Kidney tubule cell (primary cell): ENCODE measurements at regions not wholly inside any gene's neighbourhood (a gene's known extent, or its start where the extent isn't known, plus 50 kb on each side); places are given as distances from the start of the nearest gene placed in this dataset.

Experiments used
- DNase-seq: peaks from one replicate; pipeline ENCODE4 v3.0.0-alpha.2; 2018; ENCODE audit warnings: low spot score

DNA sequence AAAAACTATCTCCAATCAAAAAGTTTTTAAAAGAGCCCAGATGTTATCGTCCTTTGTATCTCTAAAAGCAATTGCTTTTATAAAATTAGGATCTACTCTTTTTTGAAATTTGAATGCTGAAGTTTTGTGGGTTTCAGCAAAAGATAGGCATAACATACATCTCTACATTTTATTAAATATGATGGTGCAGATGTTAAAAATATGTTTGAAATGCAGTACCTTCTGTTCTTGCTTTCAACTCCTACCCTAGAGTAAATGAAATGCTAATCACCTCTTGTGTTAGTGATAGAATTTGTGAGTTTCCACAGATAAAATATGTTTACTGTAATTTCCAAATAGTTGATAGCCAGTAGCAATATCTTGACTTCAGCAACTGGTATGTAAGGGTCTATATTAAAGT lies 95.7 kb upstream of the VPREB1 start:
- DNase-seq, result no peak

DNA sequence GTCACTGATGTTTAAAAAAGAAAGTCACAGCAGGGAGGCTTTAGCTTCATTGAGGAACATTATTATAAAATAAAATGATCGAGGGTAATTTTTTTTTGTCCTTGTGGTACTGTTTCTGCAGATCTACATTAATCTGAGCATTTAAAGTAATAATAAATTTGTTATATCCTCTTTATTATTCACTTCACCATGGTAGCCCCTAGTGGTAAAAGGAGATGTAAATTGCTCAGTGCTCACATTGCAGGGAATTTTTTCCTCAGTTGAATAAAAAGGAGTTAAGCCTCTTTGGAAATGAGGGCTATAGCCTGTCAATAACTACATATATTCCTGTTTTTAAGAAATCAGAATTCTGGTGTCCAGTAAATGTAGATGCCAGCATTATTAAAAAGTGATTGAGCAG lies 99.7 kb upstream of the VPREB1 start:
- DNase-seq, result no peak

DNA sequence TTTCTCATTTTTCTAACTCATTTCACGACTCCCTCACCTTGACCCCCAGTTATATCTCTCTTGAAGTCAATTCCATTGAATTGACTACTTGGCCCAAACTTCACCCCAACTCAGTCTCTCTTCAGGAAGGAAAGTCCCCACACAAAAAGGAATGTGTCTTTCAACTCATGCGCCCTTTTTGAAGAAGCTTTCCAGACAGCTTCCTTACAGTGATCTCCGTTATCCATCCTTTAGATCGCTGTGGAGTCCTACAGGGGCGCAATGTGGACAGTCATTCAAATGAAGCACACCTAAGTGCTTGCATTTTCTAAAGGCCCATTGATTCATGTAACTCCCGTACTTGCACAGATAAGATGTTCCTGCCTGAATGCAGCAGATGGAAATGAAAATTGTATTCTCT lies 101.1 kb upstream of the VPREB1 start:
- DNase-seq, result no peak

DNA sequence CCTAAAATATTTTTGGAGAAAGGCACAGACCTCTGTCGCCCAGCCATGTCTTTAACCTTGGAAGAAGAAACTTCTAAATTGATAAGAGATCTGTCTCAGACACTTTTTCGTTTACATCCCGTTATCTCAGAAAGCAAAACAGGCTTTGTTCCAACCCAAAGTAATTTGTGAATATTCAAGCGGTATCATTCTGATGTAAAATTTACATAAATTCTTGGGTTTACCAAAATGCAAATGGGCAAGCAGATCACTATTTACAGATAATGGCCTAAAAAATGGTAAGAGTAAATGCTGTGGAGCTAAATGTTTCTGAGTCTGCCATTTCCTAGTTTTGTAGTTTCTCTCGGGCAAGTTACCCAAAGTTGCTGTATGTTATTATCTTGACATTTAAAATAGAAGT lies 101.9 kb upstream of the VPREB1 start:
- no peak for DNase-seq

DNA sequence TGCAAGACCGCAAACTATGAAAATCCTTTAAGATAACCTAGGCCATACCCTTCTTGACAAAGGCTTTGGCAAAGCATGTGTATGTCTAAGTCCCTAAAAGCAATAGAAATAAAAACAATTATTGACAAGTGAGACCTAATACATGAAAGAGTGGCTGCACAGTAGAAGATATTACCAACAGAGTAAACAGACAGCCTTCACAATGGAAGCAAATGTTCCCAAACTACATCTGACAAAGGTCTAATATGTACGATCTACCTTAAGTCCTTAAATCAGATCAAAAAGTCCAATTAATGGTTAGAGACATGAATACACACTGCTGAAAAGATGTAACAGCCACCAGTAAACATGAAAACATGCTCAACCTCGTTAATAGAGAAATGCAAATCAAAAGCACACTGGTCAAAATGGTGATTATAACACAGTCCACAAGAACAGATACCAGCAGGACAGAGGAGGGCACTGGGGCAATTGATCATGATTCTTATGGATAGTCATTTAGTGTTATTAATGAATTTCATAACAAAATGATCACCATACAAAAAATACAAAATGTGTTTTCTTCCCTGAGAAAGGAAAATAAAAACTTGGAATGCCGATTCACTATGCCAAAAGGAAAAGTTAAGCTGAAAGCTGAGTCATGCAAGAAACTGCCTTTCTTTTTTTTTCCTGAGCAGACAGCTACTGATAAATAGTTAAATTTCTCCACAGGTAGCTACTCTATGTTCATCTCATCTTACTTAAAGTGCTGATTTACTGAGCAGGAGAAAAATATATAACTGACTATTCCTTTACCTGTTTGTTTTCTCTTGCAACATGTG lies 102.6 kb upstream of the VPREB1 start:
- DNase-seq, result no peak

DNA sequence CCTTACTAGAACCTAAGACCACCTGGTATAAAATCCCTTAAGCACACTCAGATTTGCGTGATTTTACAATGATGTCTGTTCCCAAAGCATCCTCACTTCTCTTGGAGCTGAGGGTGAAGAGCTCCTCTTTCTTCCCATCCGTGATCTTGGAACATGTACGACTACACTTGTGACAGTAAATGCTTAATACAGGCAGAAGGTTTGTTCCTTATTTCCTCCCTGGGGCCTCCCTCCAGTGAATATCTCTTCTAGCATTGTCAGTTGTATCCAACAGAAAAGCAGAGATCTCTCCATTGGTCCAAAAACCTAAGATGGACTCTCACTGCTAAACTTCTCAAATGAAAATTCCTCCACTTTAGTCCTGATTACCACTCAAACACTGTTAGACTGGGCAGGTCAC lies 103.6 kb upstream of the VPREB1 start:
- no peak for DNase-seq

DNA sequence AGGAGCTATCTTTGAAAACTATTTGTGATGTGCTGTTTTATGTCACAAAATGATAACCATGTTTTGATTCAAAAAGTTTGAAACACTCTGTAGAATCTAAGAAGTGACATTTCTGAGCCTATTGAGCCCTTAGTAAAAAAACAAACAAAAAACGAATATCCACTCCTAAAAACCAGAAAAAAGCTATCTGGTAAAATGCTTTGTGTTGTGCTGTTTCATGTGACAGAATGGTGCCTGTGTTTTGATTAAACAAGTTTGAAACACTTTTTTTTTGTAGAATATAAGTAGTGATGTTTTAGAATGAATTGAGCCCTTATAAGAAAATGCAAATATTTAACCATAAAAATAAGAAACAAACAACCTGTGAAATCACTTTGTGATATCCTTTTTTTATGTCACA lies 105.2 kb upstream of the VPREB1 start:
- no peak for DNase-seq

DNA sequence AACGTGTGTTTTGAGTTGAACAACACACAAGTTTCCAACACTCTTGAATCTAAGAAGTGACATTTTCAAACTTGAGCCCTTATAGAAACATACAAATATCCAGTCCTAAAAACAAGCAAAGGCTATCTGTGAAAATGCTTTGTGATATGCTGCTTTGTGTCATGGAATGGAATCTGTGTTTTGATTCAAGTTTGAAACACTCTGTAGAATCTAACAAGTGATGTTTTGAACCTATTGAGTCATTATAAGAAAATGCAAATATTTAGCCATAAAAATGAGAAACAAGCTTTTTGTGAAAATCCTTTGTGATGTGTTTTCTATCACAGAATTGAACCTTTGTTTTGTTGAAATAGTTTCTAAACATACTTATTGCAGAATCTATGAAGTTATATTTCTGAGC lies 105.7 kb upstream of the VPREB1 start:
- DNase-seq, result no peak

DNA sequence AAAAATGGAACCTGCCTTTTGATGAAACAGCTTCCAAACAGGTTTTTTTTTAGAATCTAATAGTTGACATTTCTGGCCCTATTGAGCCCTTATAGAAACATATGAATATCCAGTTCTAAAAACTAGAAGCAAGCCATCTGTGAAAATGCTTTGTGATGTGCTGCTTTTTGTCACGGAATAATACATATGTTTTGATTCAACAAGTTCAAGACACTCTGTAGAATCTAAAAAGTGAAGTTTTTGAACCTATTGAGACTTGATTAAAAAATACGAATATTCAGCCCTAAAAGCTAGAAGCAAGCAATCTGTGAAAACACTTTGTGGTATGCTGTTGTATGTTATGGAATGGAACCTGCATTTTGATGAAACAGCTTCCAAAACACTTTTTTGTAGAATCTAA lies 106.7 kb upstream of the VPREB1 start:
- no peak for DNase-seq

DNA sequence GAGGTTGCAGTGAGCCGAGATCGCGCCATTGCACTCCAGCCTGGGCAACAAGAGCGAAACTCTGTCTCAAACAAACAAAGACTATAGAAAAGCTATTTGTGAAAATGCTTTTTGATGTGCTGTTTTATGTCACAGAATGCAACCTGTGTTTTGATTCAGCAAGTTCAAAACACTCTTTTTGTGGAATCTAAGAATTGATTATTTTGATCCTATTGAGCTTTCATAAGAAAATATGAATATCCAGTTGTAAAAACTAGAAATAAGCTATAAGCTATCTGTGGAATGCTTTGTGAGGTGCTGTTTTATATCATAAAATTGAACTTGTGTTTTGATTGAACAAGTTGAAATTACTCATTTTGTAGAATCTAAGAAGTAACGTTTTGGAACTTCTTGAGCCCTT lies 110.7 kb upstream of the VPREB1 start:
- DNase-seq, result no peak

DNA sequence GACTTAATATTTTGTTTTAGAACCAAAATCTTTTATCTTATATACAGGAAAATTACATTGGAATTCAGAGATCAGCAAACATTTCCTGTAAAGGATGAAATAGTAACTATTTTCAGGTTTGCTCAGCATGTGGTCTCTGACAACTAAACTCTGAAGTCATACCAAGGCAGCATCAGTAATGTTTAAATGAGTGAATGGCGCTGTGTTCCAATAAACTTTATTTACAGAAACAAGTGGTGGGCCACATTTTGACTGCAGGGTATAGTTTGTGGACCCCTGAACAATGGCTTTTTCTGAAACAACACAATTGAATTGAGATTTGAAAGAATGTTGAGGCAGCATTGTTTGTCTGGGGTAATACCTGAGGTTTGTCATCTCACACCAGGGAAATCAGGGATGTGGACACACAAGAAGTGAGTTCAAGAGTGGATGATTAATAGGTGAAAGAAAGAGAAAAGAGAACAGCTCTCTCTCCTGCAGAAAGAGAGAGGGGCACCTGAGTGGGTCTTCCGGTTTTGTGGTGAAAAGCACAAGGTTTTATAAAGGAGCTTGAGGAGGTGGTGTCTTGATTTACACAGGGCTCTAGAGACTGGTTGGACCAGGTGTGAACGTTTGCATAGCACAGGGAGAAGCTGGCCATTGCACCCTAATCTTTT lies 113.5 kb upstream of the VPREB1 start:
- no peak for DNase-seq

DNA sequence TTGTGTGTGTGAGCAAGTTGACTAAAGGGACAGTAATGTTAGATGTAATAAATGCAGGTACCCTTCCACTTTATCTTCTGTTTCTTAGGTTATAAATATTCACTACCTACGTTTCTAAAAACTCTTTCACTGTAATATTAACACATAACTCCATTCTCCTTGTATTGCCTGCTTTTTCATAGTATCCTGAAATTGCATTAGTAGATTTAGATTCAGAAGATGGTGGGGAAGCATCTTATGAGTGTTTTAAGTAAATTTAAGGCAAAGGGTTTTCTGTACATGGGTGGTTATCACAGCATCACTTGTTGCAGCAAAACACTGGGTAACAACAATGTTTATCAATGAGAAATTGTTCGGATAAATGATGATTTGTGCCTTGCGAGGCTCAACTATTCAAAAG lies 115.2 kb upstream of the VPREB1 start:
- no peak for DNase-seq

DNA sequence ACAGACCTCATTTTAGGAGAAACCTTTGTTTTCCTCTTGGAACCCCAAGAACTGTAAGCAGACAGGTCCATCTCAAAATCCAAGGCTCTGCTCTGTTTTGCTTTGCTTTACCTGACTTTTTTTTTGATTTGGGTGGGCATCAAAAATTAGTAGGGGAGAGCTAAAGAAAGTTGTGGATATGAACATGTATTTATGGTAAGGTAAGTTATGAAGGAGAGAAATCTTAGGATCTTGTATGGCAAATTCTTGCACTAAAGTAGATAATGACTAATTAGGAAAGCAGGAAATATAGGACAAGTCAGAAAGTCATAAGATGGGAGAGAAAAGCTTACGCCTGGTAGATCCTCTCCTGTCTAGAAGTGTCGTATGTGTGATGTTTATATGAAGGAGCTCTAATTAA lies 116.1 kb upstream of the VPREB1 start:
- DNase-seq, result no peak

DNA sequence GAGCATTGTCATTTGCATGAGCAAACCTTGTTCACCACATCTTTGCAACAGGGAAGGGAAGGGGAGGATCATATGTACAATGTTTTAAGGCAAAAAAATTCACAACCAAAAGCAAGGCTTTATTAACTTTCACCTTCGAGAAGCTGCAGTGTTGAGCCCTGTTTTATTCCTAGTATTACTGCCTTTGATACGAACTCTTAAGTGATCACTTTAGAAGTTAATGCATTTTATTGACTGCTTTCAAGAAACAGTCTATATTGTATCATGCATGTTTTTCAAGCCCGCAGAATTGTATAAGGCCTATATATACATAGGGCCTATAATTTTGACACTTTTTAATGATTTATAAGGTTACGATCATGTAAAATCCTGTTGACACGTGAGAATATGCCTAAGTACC lies 117.5 kb upstream of the VPREB1 start:
- DNase-seq, result no peak

DNA sequence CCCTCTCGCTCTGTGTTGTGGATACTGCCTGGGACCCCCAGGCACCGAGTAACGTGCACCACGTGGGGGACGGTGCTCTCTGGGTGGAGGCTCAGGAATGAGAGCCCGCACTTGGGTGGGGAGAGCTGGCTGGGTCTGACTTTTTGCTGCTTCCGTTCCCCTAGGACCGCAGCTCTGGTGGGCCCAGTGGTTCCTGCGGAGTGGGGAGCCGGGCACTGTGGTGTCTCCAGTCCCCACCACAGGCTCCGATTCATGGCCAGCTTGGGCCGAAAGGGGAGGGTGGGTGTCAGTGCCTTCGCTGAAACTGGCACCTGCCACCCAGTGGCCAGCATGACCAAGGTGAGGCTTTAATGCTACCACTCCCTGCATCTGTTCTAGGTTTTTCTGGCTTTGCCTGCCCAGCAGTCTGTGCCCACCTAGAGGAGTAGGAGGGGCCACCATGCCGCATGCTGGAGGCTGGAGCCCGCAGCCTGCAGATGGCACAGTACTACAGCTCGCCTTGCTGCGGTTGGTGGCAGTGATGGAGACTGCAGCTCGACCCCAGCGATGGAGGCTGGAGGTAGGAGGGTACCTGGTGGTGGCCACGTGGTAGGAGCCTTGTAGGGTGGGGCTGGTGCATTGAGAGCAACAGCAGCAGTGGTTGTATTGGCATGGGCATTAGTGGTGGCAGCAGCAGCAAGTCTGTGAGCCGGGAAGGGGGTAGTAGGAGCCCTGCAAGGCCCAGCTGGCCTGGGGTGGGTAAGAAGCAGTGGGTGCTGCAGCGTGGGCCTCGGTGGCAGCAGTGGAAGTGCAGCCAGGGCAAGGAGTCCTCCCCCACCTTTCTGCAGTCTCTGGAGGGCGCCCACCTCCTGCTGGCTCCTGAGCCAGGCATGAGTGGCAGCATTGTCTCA lies 118.8 kb upstream of the VPREB1 start:
- no peak for DNase-seq

DNA sequence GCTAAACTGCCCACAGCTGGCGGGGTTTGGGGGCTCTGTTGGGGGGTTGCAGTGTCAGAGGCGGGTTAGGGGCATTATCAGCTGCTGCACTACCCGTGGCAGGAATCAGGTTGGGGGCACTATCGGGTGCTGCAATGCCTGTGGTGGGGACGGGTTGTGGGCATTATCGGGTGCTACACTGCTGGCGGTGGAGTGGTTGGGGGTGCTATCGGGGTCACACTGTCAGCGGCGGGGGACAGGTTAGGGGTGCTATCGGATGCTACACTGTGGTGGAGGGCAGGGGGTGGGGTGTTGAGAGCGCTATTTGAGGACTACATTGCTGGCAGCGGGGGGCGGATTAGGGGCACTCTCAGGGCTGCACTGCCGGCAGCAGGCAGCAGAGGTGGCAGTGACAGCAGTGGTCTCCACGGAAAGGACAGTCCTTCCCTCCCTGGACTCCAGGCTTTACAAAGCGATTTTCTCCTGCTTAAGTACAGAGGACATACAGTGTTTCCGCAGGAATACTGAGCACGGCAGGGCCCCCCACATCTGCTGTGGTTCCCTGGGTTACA lies 119.5 kb upstream of the VPREB1 start:
- no peak for DNase-seq

DNA sequence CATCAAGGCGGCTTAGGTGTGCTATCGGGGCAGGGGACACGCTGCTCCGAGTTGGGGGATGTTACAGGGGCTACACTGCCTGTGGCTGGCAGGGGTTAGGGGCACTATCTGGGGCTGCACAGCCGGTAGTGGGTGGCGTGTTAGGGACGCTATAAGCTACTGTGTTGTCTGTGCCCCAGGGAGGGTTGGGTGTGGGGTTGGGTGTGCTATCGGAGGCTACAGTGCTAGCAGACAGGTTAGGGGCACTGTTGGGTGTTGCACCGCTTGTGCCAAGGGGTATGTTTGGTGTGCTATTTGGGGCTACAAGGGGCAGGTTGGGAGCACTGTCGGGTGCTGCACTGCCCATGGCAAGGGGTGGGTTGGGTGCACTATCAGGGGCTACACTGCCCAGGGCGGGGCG lies 120.2 kb upstream of the VPREB1 start:
- no peak for DNase-seq

DNA sequence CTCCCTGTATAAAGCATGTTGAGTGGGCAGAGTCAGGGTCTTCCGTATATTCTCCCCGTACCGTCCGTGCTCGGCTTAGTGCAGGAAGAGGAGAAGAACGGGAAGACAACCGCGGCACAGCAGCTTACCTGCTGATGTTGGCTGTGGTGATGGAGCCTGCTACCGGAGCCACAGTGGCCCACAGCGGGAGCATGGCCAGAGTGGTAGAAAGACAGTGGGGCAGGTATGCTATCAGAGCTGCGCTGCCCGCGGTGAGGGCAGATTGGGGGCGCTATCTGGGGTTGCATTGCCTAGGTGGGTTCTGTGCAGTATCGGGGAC lies 120.7 kb upstream of the VPREB1 start:
- no peak for DNase-seq

DNA sequence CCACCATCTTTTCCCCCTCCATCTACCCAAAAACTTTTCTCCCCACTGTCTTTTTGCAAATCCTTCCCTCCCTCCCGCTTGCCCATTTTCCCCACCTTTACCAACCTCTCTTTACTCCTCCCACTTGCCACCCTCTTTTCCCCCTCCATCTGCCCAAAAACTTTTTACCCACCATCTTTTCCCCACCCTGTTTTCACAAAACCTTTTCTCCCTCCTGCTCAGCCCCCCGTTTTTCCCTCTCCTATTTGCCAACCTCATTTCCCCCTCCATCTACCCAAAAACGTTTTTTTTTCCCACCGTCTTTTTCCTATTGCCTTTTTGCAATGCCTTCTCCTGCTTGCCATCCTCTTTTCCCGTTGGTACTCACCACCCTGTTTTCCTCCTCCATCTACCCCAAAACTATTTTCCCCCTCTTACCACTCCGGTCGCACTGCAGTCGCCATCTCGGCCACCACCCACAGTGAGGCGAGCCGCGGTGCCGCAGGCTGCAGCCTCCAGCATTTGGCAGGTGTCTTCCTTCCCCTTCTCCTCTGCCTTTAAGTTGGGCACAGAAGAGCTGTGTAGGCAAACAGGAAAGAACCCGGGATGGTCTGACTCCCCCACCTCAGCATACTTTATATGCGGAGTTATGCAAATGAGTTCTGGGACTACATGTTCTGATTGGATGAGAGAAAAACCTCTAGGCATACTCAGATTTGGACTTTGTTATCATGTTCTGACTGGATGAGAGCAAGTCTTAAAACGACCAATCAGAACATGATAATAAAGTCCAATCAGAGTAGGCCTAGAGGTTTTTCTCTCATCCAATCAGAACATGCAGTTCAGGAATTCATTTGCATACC lies 121.2 kb upstream of the VPREB1 start:
- no peak for DNase-seq

DNA sequence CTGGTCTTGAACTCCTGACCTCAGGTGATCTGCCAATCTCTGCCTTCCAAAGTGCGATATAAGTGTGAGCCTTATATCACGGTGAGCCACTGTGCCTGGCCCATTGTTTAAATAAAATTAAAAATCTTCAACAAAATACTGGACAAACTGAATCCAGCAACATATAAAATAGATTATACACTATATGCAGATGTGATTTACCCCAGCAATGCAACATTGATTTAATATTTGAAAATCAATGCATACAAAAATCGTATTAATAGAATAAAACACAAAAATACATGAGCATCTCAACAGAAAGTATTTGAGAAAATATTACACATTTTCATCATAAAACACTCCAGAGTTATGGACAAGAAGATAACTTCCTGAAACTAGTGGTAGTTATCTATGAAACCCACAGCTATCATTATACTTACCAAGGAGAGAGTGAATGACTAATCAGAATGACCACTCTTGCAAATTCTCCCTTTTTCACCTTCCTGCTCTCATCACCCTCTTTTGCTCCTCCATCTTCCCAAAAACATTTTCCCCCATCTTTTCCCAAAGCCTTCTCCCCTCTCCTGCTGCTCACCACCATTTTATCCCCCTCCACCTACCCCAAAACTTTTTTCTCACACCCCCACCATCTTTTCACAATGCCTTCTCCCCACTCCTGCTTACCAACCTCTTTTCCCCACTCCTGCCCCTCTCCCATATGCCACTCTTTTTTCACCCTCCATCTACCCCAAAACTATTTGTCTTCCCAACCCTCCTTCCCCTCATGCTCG lies 122.1 kb upstream of the VPREB1 start:
- no peak for DNase-seq

DNA sequence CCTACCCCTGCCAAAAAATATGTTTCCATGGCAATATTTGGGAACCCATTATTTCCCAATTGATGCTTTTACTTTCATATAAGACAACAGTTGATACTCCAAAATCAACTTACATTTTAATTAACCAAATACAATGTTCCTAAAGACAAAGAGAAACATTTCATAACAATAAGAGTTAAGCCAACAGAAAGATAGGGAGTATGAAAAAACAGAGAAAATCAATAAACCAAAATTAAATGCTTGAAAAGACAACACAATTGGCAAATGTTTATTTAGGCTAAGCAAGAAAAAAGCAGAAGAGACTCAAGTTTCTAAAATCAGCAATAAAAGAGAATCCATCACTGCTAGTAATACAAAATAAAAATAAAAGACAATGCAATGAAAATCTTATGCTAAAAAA lies 123.1 kb upstream of the VPREB1 start:
- no peak for DNase-seq
